ENCODE measurements at regions not wholly inside any gene's neighbourhood (a gene's known extent, or its start where the extent isn't known, plus 50 kb on each side); places are given as distances from the start of the nearest gene placed in this dataset.

- peak; percentile 42 to 84 (median 53) for DNase-seq
Observed at GRCh38 chr12:124188561-124189405, 106.1 kb upstream of the RFLNA start.

GRCh38 chr12:124190312-124191023, 104.4 kb upstream of the RFLNA start:
- peak in 2 of 3 donors; percentile 47 to 52 for DNase-seq

- peak in 1 of 3 donors; percentile 52 for DNase-seq
Observed at GRCh38 chr12:124191024-124191359, 103.9 kb upstream of the RFLNA start.

GRCh38 chr12:124191966-124192365, 102.9 kb upstream of the RFLNA start:
- DNase-seq: no peak

GRCh38 chr12:124194264-124194892, 100.5 kb upstream of the RFLNA start:
- no peak for DNase-seq

GRCh38 chr12:124194893-124195566, 99.9 kb upstream of the RFLNA start:
- no peak for DNase-seq

- DNase-seq: no peak
Observed at GRCh38 chr12:124195567-124195942, 99.3 kb upstream of the RFLNA start.

- no peak for DNase-seq
Observed at GRCh38 chr12:124196236-124196635, 98.7 kb upstream of the RFLNA start.

- DNase-seq: no peak
Observed at GRCh38 chr12:124201248-124201647, 93.6 kb upstream of the RFLNA start.

- no peak for DNase-seq
Observed at GRCh38 chr12:124203176-124203575, 91.7 kb upstream of the RFLNA start.

GRCh38 chr12:124205405-124205804, 89.5 kb upstream of the RFLNA start:
- DNase-seq: no peak

- DNase-seq: no peak
Observed at GRCh38 chr12:124207049-124207448, 87.8 kb upstream of the RFLNA start.

GRCh38 chr12:124207617-124208016, 87.3 kb upstream of the RFLNA start:
- DNase-seq: no peak

- DNase-seq: no peak
Observed at GRCh38 chr12:124208489-124208888, 86.4 kb upstream of the RFLNA start.

- DNase-seq: no peak
Observed at GRCh38 chr12:124210991-124211577, 83.8 kb upstream of the RFLNA start.

GRCh38 chr12:124211753-124212152, 83.1 kb upstream of the RFLNA start:
- no peak for DNase-seq

GRCh38 chr12:124213666-124214347, 81.1 kb upstream of the RFLNA start:
- peak in 2 of 3 donors; percentile 22 to 52 for DNase-seq

GRCh38 chr12:124214574-124214973, 80.3 kb upstream of the RFLNA start:
- no peak for DNase-seq

GRCh38 chr12:124216966-124217365, 77.9 kb upstream of the RFLNA start:
- DNase-seq: no peak

- DNase-seq: peak in 1 of 3 donors; percentile 25
Observed at GRCh38 chr12:124217508-124218242, 77.2 kb upstream of the RFLNA start.

GRCh38 chr12:124218243-124218560, 76.7 kb upstream of the RFLNA start:
- DNase-seq: no peak

All from muscle of back (tissue), 3 donors.